Heart left ventricle (tissue), 13 donors: ENCODE measurements at regions not wholly inside any gene's neighbourhood (a gene's known extent, or its start where the extent isn't known, plus 50 kb on each side); places are given as distances from the start of the nearest gene placed in this dataset.

Source experiments
- CTCF ChIP-seq, 12 donors: fragments of 200-600 bp; sonication (generic) in 4 of 12; IDR thresholded peaks; one replicate each; pipeline versions ENCODE4 v1.5.0 to v1.8.0; 2018 to 2022; ENCODE audit warnings: antibody characterized with exemption in 12 of 12, mild to moderate bottlenecking in 5 of 12
- POLR2A ChIP-seq, 2 donors: fragments of 450-650 bp; IDR thresholded peaks; one replicate each; pipeline ENCODE4 v1.6.1; 2017; ENCODE audit warnings: antibody characterized with exemption in 2 of 2, mild to moderate bottlenecking in 2 of 2, moderate library complexity in 2 of 2
- donor health status: ischemic (EF 13 %, LVEDD 7.1; RV severe dilation, severe dysfunction).
- donor health status: DM: no; HTN: yes; CAD: no.
- donor health status: DM: no; HTN: no; CAD: no.
- donor health status: ischemic (EF 25% LVEDD 6.9; RV normal size, moderate dysfunction).
- donor health status: ischemic (EF 25% LVEDD 5.7; RV mildly dilated, moderate dysfunction).
- donor health status: ischemic (EF 35%, LVEDD 5.7; RV mildly dilated, moderate dysfunction).
- donor health status: nonischemic (EF 11% LVEDD 7.7; RV severe dilation, severe dysfunction).
- donor health status: DM: yes; HTN: yes; CAD: no.
- donor health status: PGD.
- donor health status: ischemic (EF 29% LVEDD 5.4; RV normal size, mild dysfunction).
- donor health status: nonischemic (EF 23%, LVEDD 6.1; RV moderate dilation, normal function).

- no peak for TF ChIP-seq CTCF (IDR thresholded peaks at IDR 0.05)
- TF ChIP-seq POLR2A (IDR thresholded peaks at IDR 0.05), result no peak
These were observed 984.0 kb downstream of the GALC start for GRCh38 chr14:87008965-87009364.
